D721Med (cell line): ENCODE measurements at regions not wholly inside any gene's neighbourhood (a gene's known extent, or its start where the extent isn't known, plus 50 kb on each side); places are given as distances from the start of the nearest gene placed in this dataset.

Experiments used
- DNase-seq: peaks from one replicate; pipeline ENCODE4 v3.0.0; 2011; ENCODE audit warnings: low spot score; ENCODE audit not compliant: insufficient read length
- FAIRE-seq: peaks from 2 replicates; lab custom pipeline; 2011; peaks lifted over from hg19 to GRCh38; lab: Jason Lieb, UNC
- TF ChIP-seq, protein P1 (sequence below): IDR thresholded peaks from 2 replicates; pipeline ENCODE4 v1.5.1; 2012; ENCODE audit warnings: mild to moderate bottlenecking, control low read depth; ENCODE audit not compliant: insufficient read depth; ENCODE audit errors: missing control alignments

- DNase-seq = no peak
- TF ChIP-seq, protein P1, sequence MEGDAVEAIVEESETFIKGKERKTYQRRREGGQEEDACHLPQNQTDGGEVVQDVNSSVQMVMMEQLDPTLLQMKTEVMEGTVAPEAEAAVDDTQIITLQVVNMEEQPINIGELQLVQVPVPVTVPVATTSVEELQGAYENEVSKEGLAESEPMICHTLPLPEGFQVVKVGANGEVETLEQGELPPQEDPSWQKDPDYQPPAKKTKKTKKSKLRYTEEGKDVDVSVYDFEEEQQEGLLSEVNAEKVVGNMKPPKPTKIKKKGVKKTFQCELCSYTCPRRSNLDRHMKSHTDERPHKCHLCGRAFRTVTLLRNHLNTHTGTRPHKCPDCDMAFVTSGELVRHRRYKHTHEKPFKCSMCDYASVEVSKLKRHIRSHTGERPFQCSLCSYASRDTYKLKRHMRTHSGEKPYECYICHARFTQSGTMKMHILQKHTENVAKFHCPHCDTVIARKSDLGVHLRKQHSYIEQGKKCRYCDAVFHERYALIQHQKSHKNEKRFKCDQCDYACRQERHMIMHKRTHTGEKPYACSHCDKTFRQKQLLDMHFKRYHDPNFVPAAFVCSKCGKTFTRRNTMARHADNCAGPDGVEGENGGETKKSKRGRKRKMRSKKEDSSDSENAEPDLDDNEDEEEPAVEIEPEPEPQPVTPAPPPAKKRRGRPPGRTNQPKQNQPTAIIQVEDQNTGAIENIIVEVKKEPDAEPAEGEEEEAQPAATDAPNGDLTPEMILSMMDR = no peak
- FAIRE-seq = no peak
Observed at GRCh38 chr1:214847071-214847810, 235.3 kb upstream of the KCNK2 start.

GRCh38 chr1:214848101-214848500 lies 234.4 kb upstream of the KCNK2 start:
- FAIRE-seq (no peak), DNase-seq (no peak)
- TF ChIP-seq, protein P1 = no peak

- DNase-seq = no peak
- FAIRE-seq = peak; percentile 66
- TF ChIP-seq, protein P1 = no peak
Observed at GRCh38 chr1:214850432-214851050, 232.0 kb upstream of the KCNK2 start.

DNA sequence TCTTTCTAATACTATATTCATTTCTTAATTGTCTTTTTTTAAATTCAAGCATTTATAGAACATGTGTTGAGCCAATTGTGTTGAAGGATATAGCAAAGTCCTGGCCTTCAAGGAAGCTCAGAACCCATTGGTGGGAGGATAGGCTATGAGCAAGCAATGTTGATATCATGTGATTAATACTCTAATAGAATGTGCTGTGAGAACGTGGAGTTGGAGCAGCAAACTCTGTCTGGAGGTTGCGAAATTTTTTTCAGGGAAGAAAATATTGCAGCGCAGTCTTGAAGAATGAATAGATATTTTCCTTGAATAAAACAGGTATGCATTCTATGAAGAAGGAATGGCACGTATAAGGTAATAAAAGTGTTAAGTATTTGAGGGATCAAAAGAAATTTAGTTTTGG lies 229.2 kb upstream of the KCNK2 start:
- TF ChIP-seq, protein P1 = no peak
- FAIRE-seq = no peak
- DNase-seq = no peak

DNA sequence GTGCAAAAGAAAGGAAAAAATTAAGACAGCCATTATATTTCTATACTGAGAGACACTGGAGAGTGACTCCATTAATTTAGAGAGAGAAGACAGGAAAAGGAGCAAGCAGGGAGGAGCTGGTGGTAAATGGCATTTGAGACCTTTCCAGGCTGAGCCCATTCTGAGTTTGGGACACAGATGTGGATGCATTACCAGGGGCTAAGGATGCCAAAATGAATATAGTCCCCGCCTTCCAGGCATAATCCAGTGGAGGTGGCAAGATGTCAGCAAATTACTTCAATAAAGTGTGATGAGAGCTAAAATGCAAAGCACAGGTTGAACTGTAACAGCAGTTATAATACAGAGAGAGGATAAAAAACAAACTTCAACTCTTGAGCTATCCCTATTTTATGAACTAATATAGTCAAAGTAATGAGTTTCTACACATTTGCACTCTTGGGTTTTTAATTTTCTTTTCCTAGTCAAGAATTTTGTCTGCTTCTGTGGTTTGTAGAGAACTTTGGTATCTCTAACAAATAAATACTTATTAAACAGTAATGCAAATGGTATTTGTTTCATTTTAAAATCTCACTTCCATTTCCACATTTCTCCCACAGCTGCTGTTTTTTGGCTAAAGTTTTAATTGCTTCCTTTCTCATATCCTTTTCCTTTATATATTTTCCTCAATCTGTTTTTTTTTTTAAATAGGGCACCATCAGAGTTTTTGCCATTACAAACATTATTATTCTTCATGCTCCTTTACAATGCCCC lies 228.2 kb upstream of the KCNK2 start:
- FAIRE-seq (no peak), DNase-seq (no peak)
- TF ChIP-seq, protein P1 = no peak

DNA sequence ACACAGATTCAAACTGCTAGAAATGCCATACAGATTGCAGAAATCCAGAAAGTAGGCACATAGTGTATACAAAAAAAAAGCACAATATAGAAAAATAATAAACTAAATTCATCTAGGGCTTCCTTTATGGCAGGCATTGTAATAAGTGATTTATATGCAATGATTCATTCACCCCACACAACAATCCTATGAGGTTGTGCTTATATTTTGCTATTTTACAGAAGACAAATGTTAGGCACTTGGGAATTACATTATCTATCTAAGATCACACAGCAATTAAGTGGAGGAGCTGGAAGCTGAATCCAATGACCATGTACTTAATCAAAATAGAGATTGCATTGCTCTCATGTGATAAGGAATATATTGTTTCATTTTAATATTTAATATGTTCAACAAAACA lies 225.7 kb upstream of the KCNK2 start:
- FAIRE-seq = peak; percentile 55
- no peak for DNase-seq
- TF ChIP-seq, protein P1 = no peak
